OCI-LY7 (cell line): ENCODE measurements at regions not wholly inside any gene's neighbourhood (a gene's known extent, or its start where the extent isn't known, plus 50 kb on each side); places are given as distances from the start of the nearest gene placed in this dataset.
"Not testable (repeated sequence)": the region's sequence is repeated elsewhere in the genome, so short reads cannot be mapped to it uniquely, and the experiment has no call there.

Source experiments
- BruUV-seq: library from RNA; stranded (reverse); fragments of 400-500 nt; replicated peaks from 2 replicates; lab custom pipeline; 2021; lab: Mats Ljungman, UMichigan
- CTCF ChIA-PET: fragments of 300-600 bp; sonication (Branson Sonifier 250); formaldehyde crosslinking; loops from one replicate; lab custom pipeline; 2022; ENCODE audit warnings: antibody characterized with exemption; ENCODE audit not compliant: unreplicated experiment; lab: Charles Lee
- POLR2A ChIA-PET: fragments of 300-600 bp; sonication (Branson Sonifier 250); formaldehyde crosslinking; loops from one replicate; lab custom pipeline; 2022; ENCODE audit warnings: antibody characterized with exemption; lab: Charles Lee
- DNase-seq: peaks from one replicate; pipeline ENCODE4 v3.0.0-alpha.2; 2015; ENCODE audit warnings: low spot score
- H2AFZ ChIP-seq: fragments of 200-600 bp; sonication (generic), shearing (Covaris generic); 2 replicates; pipeline ENCODE4 v1.6.1; 2014; ENCODE audit warnings: mild to moderate bottlenecking, antibody characterized with exemption, low read length, moderate library complexity
- H3K27ac ChIP-seq: fragments of 200-600 bp; sonication (generic); 2 replicates; pipeline ENCODE4 v1.5.1; 2014; ENCODE audit warnings: mixed run types, low read depth, mild to moderate bottlenecking, moderate library complexity, low read length, inconsistent platforms; ENCODE audit not compliant: poor library complexity, severe bottlenecking
- H3K36me3 ChIP-seq: fragments of 200-600 bp; sonication (generic); 2 replicates; pipeline ENCODE4 v1.6.1; 2014; ENCODE audit warnings: mild to moderate bottlenecking, antibody characterized with exemption, low read length, moderate library complexity, mixed read lengths; ENCODE audit not compliant: insufficient read depth
- H3K4me1 ChIP-seq: fragments of 200-600 bp; sonication (generic); 2 replicates; pipeline ENCODE4 v1.5.1; 2014; ENCODE audit warnings: mild to moderate bottlenecking, low read length; ENCODE audit not compliant: insufficient read depth, poor library complexity, severe bottlenecking
- H3K4me2 ChIP-seq: fragments of 200-600 bp; sonication (generic); 2 replicates; pipeline ENCODE4 v1.6.1; 2014; ENCODE audit warnings: mild to moderate bottlenecking, low read length
- H3K4me3 ChIP-seq: fragments of 200-600 bp; sonication (generic); 2 replicates; pipeline ENCODE4 v1.5.1; 2014; ENCODE audit warnings: mild to moderate bottlenecking, low read depth, low read length; ENCODE audit not compliant: poor library complexity, severe bottlenecking
- H3K79me2 ChIP-seq: fragments of 200-600 bp; sonication (generic); 2 replicates; pipeline ENCODE4 v1.6.1; 2016; ENCODE audit warnings: low read depth, mild to moderate bottlenecking, low read length, moderate library complexity, mixed read lengths; ENCODE audit not compliant: insufficient read depth
- H3K9me2 ChIP-seq: fragments of 200-600 bp; sonication (generic); 2 replicates; pipeline ENCODE4 v1.6.1; 2016; ENCODE audit warnings: mild to moderate bottlenecking, low read length, mixed read lengths; ENCODE audit not compliant: insufficient read depth
- H3K9me3 ChIP-seq: fragments of 200-600 bp; sonication (generic); 2 replicates; pipeline ENCODE4 v1.6.1; 2014; ENCODE audit warnings: mild to moderate bottlenecking, mixed run types, low read length, mixed read lengths
- H4K20me1 ChIP-seq: fragments of 200-600 bp; sonication (generic); 2 replicates; pipeline ENCODE4 v1.6.1; 2014; ENCODE audit warnings: mild to moderate bottlenecking, antibody characterized with exemption, low read length, moderate library complexity, mixed read lengths; ENCODE audit not compliant: insufficient read depth
- CTCF ChIP-seq: fragments of 200-600 bp; sonication (generic); conservative IDR thresholded peaks from 2 replicates; pipeline ENCODE4 v1.5.1; 2014; ENCODE audit warnings: mild to moderate bottlenecking, antibody characterized with exemption, low read length, moderate library complexity, mixed read lengths
- EZH2phosphoT487 ChIP-seq: fragments of 200-600 bp; sonication (generic); IDR thresholded peaks from 2 replicates; pipeline ENCODE4 v1.6.1; 2018; ENCODE audit warnings: low read depth, borderline replicate concordance, mild to moderate bottlenecking, mixed run types, antibody characterized with exemption, low read length, moderate library complexity, mixed read lengths
- intact Hi-C: fragments of 100-400 bp; cut with micrococcal nuclease; formaldehyde crosslinking; loops from one replicate; pipeline ENCODE4 v1.10.0; 2022; ENCODE audit not compliant: unreplicated experiment

GRCh38 chr10:65100146-65100545 is 1578.9 kb downstream of the REEP3 start:
- TF ChIP-seq CTCF: no peak
- TF ChIP-seq EZH2phosphoT487: no peak

GRCh38 chr10:65100881-65101280 is 1579.7 kb downstream of the REEP3 start:
- H4K20me1 ChIP-seq, CTCF ChIA-PET, H3K4me1 ChIP-seq, H3K27ac ChIP-seq, H3K4me2 ChIP-seq, H3K36me3 ChIP-seq, H3K79me2 ChIP-seq, POLR2A ChIA-PET, H3K9me2 ChIP-seq, DNase-seq, H3K4me3 ChIP-seq, H3K9me3 ChIP-seq, intact Hi-C loops, BruUV-seq, H2AFZ ChIP-seq: not testable (repeated sequence)

More at GRCh38 chr10:65100146-65100545, 1578.9 kb downstream of the REEP3 start:
- H3K9me2 ChIP-seq: no peaks in the 10 kb centered on the region; the same call in 1 of the 2 replicates
- H3K4me1 ChIP-seq: no peaks in the 10 kb centered on the region
- BruUV-seq: no TSS peak
- DNase-seq: no peak
- H3K79me2 ChIP-seq: no peaks in the 10 kb centered on the region
- POLR2A ChIA-PET: no interaction called here
- no peak overlapping the region for H3K27ac ChIP-seq
- no peak overlapping the region for H3K4me2 ChIP-seq
- intact Hi-C loops: no loop called here
- CTCF ChIA-PET: no interaction called here
- no peaks in the 10 kb centered on the region for H4K20me1 ChIP-seq
- no peak overlapping the region for H2AFZ ChIP-seq
- no peaks in the 10 kb centered on the region for H3K36me3 ChIP-seq
- H3K9me3 ChIP-seq: no peaks in the 10 kb centered on the region
- H3K4me3 ChIP-seq: no peak overlapping the region

DNA sequence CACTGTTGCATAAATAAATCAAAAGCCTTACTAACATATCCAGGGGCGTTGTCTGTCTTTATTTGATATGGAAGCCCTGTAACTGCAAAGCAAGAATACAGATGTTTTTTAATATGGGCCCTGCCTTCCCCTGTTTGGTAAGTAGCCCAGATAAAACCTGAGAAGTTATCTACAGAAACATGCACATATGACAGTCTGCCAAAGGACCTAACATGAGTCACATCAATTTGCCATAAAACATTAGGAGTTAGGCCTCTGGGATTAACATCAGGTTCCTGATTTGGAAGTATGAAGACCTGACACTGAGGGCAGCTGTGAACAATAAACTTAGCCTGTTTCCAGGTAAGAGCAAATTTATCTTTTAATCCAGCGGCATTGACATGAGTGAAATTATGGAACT is 1588.8 kb downstream of the REEP3 start:
- Histone ChIP-seq H3K9me2 (no peaks in the 10 kb centered on the region), H3K36me3 (no peaks in the 10 kb centered on the region), H3K4me1 (no peaks in the 10 kb centered on the region), H2AFZ (no peak overlapping the region), H3K9me3 (no peaks in the 10 kb centered on the region), H4K20me1 (no peaks in the 10 kb centered on the region), H3K27ac (no peak overlapping the region), H3K4me2 (no peak overlapping the region), H3K79me2 (no peaks in the 10 kb centered on the region), H3K4me3 (no peak overlapping the region)
- ChIA-PET POLR2A (no interaction called here), CTCF (no interaction called here)
- DNase-seq: no peak
- TF ChIP-seq CTCF (no peak), EZH2phosphoT487 (no peak)
- no TSS peak for BruUV-seq
- intact Hi-C loops: no loop called here

- H3K27ac ChIP-seq, H3K4me1 ChIP-seq, H3K4me2 ChIP-seq, H2AFZ ChIP-seq, H3K9me3 ChIP-seq, CTCF ChIA-PET, BruUV-seq, H3K9me2 ChIP-seq, H3K4me3 ChIP-seq, POLR2A ChIA-PET, intact Hi-C loops, DNase-seq, H3K79me2 ChIP-seq, H3K36me3 ChIP-seq, H4K20me1 ChIP-seq: not testable (repeated sequence)
Measured at GRCh38 chr10:65111059-65111458, 1589.9 kb downstream of the REEP3 start.
